ENCODE measurements at regions not wholly inside any gene's neighbourhood (a gene's known extent, or its start where the extent isn't known, plus 50 kb on each side); places are given as distances from the start of the nearest gene placed in this dataset.

- no peak for DNase-seq
Measured at GRCh38 chr16:82414476-82414875, 212.3 kb upstream of the CDH13 start.

- DNase-seq = no peak
Measured at GRCh38 chr16:82412770-82413169, 214.0 kb upstream of the CDH13 start.

GRCh38 chr16:82405736-82406135, 221.0 kb upstream of the CDH13 start:
- no peak for DNase-seq

DNA sequence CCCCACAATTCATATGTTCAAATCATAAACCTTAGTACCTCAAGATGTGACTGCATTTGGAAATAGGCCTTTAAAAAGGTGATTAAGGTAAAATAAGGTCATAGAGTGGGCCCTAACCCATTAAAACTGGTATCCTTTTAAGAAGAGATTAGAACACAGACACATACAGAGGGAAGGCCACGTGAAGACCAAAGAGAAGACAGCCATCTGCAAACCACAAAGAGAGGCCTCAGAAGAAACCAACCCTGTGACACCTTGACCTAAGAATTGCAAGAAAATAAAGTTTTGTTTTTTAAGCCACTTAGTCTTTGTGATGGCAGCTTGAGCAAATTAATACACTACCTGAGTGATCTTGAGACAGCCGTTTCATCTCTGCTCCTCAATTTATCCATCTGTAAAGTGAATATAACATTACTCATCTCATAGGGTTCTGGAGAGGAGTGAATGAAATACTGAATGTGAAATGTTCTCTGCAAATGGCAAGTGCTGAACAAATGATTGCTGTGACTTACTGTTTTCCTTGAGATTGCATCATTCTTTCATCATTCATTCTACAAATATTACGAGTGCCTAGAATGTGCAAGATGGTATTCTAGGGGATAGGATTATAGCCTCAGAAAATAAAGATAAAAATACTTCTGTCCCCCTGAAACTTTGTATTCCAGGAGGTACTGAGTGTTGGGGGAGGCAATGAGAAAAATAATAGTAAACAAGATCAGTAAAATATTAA, 222.0 kb upstream of the CDH13 start:
- DNase-seq = no peak

- no peak for DNase-seq
Measured at GRCh38 chr16:82402665-82403218, 224.0 kb upstream of the CDH13 start.

DNA sequence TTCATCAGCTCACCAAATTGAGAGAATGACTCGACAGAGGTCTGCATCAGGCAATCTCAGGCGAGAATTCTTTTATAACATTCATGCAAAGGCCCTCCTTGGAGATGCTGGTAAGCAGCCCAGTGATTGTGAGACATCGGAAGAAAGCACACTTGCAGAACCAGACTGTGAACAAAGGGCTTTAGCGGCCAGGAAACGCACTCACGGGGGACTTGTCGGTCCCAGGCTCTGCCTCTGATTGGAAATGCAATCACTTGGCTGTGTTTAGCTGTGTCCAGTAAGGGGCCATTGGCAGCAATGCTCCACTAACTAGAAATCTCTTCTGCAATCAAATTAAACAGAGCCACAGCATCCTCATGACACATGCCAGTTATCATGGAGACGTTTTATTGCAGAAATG, 226.7 kb upstream of the CDH13 start:
- DNase-seq = peak in 1 of 51 donors; percentile 24

DNA sequence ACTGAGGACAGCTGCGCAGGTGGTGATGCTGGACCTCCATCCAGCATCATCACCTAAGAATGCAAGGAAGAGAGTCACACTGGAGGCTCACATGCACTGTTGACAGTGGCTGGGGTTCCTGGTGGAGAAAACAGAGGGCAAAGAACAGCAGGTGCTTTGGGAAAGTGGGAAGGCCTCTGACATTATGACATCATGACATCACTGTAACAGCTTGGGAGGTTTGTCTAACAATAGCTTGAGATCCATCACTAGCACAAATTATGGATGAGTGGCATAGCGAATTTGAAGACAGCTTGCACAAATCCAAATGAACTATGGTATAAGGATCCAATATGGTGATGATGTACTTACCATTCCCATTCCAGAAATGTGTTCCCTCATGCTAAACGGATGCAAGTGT, 226.5 kb upstream of the MPHOSPH6 start:
- no peak for DNase-seq

- no peak for DNase-seq
Measured at GRCh38 chr16:82395212-82395611, 225.2 kb upstream of the MPHOSPH6 start.

DNA sequence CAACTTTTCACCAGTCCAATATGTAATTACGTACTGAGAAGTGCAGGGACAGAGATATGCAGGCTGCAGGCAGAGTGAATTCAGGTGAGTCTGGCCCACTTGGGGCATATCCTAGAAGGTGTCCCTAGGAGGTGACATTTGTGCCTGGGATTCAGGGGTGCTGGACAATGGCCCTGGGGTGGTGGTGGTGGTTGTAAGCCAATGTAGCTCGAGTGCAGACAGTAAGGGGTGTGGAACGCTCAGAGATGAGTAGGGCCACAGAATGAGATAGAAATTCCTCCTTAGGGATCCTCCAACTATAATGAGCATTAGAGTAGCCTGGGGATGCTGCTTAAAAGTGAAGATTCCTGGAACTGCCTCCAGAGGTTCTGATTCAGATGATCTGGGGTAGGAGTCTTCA, 221.7 kb upstream of the MPHOSPH6 start:
- no peak for DNase-seq

GRCh38 chr16:82389956-82390650, 220.1 kb upstream of the MPHOSPH6 start:
- DNase-seq = peak in 1 of 51 donors; percentile 3

- DNase-seq = no peak
Measured at GRCh38 chr16:82386761-82387160, 216.7 kb upstream of the MPHOSPH6 start.

DNA sequence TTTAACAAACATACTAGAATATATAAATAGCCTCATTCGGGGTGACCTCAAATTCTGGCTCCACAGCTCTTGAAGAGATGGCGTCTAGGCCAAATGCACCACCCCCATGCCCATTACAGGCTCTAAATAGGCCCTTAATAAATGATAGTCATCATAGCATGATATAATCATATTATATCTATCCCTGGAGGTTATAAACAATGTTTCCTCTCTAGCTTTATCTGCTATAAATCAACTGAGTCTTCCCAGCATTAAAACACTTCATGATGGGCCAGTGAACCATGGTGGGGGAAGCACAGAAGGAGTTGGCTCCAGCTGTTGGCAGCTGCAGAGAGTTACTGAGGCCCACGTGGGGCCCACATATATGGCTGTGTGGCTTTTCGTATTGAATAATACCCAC, 214.9 kb upstream of the MPHOSPH6 start:
- no peak for DNase-seq

DNA sequence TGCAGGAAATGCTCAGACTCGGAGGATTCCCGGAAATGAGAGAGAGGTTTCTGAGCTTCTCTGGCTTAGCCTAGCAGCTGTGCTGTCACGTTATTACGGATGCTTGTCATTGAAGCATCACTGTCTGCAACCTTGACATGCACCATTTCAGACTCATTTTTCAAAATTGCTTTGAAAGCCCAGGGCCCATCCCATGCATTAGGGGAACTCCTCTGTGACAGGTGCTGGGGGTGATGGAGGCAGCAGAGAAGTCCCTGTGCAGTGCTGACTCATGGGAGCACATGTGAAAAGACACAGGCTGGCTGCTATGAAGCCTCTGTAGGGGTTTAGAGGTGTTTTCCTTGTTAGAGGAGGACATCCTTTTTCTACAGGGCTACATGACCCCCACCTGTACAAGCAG, 214.0 kb upstream of the MPHOSPH6 start:
- DNase-seq = no peak

DNA sequence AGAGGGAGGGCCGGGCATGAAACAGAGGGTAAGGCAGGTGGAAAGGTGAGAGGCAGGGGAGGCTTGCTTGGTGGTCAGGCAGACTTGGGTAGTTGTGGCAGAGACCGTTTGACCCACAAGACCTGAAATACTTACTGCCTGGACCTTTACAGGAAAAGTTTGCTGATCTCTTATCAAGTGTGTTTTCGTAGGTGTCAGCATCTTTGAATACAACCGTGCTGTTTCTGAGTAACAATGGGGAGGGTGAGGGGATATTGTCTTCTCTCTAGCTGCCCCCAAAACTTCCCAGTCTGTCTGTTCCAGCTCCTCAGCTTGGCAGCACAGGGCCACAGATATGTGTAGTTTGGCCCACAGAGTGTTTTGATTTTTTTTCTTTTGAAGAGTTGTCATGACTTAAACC, 212.5 kb upstream of the MPHOSPH6 start:
- DNase-seq = no peak

DNA sequence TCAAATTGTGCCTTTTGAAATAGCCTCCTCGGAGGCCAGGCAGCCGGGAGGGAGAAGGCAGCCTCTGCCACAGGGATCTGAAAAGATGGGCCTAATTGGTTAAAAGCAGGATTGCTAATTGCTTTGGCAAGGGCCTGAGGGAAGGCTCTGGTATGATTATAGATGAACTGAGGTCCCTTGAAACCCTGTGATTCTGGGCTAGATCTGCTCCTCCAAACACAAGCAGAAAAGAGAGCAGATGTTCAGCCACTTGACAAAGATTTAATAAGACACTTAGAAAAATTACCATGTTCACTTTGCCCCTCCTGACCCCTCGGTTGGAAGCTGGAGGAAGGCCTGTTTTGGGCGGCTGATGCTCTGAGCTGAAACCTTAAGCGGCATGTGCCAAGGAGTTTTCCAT, 209.5 kb upstream of the MPHOSPH6 start:
- DNase-seq = no peak

GRCh38 chr16:82373976-82374375, 204.0 kb upstream of the MPHOSPH6 start:
- DNase-seq = no peak

DNA sequence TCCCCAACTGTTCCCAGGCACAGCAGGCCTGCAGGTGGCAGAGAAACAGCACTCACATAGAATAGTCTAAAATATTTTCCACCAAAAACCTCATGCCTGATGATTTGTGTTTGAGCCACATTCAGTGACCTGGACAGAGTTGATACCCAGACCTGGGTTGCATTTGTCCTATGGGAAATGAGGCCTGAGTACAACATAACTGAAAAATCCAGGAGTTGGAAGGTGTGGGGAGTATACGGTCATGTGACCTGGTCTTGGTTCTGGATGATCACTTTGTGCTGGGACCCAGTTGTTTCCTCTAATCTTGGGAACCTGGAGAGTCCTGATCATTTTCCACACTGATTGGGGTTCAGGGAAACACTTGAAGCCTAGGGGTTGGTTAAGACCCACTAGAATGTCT, 200.3 kb upstream of the MPHOSPH6 start:
- DNase-seq = no peak

GRCh38 chr16:82368041-82368440, 198.0 kb upstream of the MPHOSPH6 start:
- DNase-seq = peak in 34 of 51 donors; percentile 1 to 69 (median 28)

- no peak for DNase-seq
Measured at GRCh38 chr16:82366462-82366861, 196.4 kb upstream of the MPHOSPH6 start.

DNA sequence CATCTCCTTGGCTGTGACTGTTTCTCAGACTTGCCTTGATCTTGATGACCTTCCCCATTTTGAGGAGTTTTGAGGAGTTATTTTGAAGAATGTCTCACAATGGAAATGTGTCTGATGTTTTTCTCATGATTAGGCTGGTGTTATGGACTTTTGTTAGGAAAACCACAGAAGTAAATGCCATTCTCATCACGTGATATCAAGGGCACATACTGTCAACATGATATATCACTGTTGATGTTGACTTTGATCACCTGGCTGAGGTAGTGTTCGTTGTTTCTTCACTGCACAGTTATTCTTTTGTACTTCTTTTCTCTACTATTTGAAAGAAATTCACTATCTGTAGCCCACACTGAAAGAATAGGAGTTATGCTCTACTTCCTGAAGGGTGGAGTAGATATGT, 194.7 kb upstream of the MPHOSPH6 start:
- DNase-seq = no peak

DNA sequence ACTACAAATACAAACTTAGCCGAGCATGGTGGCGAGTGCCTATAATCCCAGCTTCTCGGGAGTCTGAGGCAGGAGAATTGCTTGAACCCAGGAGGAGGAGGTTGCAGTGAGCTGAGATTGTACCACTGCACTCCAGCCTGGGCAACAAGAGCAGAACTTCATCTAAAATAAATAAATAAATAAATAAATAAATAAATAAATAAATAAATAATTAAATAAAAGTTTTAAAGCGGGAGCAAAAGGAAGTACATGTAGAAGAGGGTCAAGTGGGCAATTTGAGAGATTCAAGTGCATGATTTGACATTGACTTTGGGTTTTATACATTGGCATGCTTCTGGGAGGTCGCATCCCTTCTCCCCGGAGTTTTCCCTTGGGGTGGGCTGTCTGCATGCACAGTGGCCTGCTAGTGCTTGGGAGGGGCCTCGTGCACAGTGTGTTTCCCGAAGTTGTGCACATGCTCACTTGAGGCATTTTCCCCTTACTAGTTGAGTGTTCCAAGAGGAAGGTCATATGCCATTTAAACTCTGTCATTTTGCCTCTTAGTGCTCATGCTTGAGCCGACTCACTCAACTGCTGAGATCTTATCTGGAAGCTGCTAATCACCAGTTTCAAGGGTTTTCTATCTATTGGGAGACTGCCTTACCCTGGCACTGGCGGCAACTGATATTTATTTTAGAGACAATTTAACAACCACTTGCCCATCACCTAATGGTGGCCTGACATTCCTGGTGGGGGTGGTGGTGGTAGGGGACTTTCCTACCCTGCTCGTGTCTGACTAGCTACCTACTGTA, 193.2 kb upstream of the MPHOSPH6 start:
- DNase-seq = no peak

DNA sequence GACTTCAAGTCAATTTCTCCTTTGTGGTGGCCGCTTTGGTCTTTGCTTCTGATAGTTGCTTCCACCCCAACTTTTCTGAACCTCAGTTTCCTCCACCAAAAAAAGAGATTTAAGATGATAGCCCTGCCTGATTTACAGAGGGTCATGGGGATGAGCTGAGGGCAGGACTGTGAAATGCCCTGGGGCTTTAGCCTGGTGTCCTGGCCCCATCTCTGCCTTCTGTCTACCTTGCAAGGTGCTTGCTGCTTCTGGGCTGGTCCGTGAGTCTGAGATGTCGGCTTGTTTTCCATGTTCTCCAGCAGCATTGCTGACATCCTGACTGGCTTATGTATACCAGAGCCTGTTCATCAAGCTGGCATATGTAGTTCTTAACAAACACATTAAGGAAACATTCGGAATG, 191.9 kb upstream of the MPHOSPH6 start:
- no peak for DNase-seq
